SJSA1 (cell line): ENCODE measurements at regions not wholly inside any gene's neighbourhood (a gene's known extent, or its start where the extent isn't known, plus 50 kb on each side); places are given as distances from the start of the nearest gene placed in this dataset.

ENCODE experiments used
- DNase-seq, 2 experiments: peaks; one replicate each; pipeline ENCODE4 v3.0.0-alpha.2; 2015 to 2020; ENCODE audit warnings: low spot score in 2 of 2, low read depth in 1 of 2
- H3K27ac ChIP-seq: fragments of 250-450 bp; sonication (Bioruptor Pico); 2 replicates; pipeline ENCODE4 v1.5.1; 2020; ENCODE audit warnings: mild to moderate bottlenecking, moderate library complexity
- H3K27me3 ChIP-seq: fragments of 250-450 bp; sonication (Bioruptor Pico); replicated peaks from 2 replicates; pipeline ENCODE4 v1.5.1; 2020; ENCODE audit warnings: mild to moderate bottlenecking, moderate library complexity
- H3K36me3 ChIP-seq: fragments of 250-450 bp; sonication (Bioruptor Pico); 2 replicates; pipeline ENCODE4 v1.5.1; 2020; ENCODE audit warnings: mild to moderate bottlenecking
- H3K4me1 ChIP-seq: fragments of 250-450 bp; sonication (Bioruptor Pico); replicated peaks from 2 replicates; pipeline ENCODE4 v1.6.1; 2021; ENCODE audit warnings: mild to moderate bottlenecking
- H3K4me3 ChIP-seq: fragments of 250-450 bp; sonication (Bioruptor Pico); 2 replicates; pipeline ENCODE4 v1.5.1; 2020; ENCODE audit warnings: mild to moderate bottlenecking
- H3K9me3 ChIP-seq: fragments of 250-450 bp; sonication (Bioruptor Pico); replicated peaks from 2 replicates; pipeline ENCODE4 v1.5.1; 2020; ENCODE audit warnings: mild to moderate bottlenecking

DNA sequence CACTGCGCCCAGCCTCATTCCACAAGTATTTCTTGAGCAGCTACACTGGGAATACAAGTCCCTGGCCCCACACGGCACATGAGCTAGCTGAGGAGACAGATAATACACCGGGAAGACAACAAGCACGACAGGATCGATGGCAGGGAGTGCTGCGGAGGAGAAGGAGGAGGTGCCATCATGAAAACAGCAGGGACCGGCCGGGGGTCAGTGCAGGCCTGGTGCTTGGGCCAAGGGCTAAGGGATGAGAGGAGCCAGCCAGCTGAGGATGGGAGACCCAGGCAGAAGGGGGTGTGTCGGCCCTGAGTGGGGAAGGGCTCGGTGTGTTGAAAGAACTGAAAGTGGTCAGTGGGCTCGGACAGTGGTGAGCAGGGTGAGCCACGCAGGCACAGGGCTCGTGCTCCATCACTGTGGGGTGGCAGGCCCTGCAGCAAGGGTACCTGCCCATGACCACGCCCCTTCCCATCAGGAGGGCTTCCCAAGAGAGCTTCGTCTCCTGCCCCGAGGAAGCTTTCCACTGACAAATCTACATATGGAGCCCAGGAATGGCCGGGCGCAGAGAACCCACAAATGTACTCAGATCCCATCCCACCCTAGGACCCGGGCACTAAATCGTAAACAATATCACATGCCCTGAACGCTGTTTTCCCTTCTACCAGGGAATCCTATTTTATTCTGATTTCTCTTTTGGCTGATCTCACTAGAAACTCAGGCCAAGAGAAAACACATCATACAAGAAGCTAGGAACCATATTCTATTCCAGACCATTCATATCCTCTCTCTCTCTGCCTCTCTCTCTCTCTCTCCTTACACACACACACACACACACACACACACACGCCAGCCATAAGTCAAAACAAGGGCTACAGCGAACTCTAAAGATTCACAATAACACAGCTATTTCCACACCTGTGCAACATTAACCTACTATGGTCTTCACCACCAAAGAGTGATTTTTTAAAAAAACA, 50.7 kb upstream of the TNRC6C start:
- no peak for DNase-seq
- Histone ChIP-seq H3K4me1 (no peaks in the 10 kb centered on the region), H3K27me3 (peaks cover 79% of the 10 kb centered on the region), H3K36me3 (no peaks in the 10 kb centered on the region), H3K9me3 (no peaks in the 10 kb centered on the region), H3K4me3 (no peak overlapping the region), H3K27ac (no peak overlapping the region)

GRCh38 chr17:77908501-77908900, 50.0 kb upstream of the TNRC6C start:
- no peaks in the 10 kb centered on the region for H3K4me1 ChIP-seq
- no peak for DNase-seq
- H3K27ac ChIP-seq, result no peak overlapping the region
- no peak overlapping the region for H3K4me3 ChIP-seq
- no peaks in the 10 kb centered on the region for H3K36me3 ChIP-seq
- no peaks in the 10 kb centered on the region for H3K9me3 ChIP-seq
- H3K27me3 ChIP-seq, result peaks cover 72% of the 10 kb centered on the region
